GM19324 (cell line): ENCODE measurements at regions not wholly inside any gene's neighbourhood (a gene's known extent, or its start where the extent isn't known, plus 50 kb on each side); places are given as distances from the start of the nearest gene placed in this dataset.
"Not testable (repeated sequence)": the region's sequence is repeated elsewhere in the genome, so short reads cannot be mapped to it uniquely, and the experiment has no call there.

Experiments used
- ATAC-seq: cut with Tn5 transposase; IDR thresholded peaks from one replicate; pipeline ENCODE4 v1.9.1; 2021; ENCODE audit warnings: mild to moderate bottlenecking, moderate library complexity; ENCODE audit not compliant: unreplicated experiment, low FRiP score

- ATAC-seq, result no peak
Measured at GRCh38 chr7:49433794-49434193, 339.6 kb upstream of the VWC2 start.

DNA sequence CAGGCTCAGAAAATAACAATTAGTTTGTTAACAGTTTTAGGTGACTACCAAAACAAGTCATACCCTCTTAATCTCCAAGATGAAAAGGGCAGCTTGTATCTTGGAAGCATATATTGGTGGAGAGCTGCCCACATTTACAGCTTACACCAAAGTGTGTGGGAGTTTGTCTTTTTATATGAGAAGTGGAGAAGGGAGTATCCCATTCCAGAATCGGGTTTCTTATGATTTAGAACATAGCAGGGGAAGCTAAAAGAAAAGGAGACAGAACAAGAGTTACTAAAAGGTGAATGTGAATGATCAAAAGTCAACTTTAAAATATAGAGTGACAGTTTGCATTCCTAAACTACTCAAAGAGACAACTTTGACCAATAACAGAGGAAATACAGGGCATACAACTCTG is 338.6 kb upstream of the VWC2 start:
- no peak for ATAC-seq

DNA sequence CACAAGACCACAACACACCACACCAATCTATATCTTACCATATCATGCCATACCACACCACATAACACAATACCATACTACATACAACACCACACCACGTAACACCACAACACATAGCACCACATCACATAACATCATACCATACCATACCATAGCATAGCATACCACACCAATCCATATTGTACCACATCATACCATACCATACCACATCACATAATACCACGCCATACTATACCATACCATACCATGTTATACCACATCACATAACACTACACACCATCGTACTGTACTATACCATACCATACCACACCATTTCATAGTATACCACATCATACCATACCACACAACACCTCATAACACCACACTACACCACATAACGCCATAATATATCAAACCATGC is 335.2 kb upstream of the VWC2 start:
- ATAC-seq, result no peak

DNA sequence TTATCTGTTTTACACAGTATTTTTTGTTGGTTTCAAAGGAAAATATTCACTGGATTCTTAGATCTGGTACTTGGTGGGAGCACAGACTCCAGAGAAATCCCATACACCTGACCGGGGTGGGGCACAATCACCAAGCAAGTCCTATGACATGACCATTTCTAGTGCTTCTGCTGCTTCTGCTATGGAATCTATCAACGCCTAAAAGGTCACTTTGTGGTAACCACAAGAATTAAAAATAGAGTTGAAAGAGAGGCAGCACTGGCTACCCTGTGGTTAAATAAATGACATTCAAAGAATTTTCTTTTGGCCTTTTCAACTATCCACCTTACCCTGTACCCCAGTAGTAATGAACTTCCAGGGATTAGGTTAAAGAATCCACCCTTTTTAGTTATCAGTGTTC is 329.9 kb upstream of the VWC2 start:
- no peak for ATAC-seq

DNA sequence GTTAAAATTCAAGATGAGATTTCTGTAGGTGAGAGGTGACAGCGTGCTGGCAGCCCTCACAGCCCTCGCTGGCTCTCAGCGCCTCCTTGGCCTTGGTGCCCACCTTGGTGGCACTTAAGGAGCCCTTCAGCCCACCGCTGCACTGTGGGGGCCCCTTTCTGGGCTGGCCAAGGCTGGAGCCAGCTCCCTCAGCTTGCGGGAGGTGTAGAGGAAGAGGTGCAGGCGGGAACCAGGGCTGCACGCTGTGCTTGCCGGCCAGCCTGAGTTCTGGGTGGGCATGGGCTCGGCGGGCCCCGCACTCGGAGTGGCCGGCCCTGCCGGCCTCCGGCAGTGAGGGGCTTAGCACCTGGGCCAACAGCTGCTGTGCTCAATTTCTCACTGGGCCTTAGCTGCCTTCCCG is 320.0 kb upstream of the VWC2 start:
- ATAC-seq, result no peak

DNA sequence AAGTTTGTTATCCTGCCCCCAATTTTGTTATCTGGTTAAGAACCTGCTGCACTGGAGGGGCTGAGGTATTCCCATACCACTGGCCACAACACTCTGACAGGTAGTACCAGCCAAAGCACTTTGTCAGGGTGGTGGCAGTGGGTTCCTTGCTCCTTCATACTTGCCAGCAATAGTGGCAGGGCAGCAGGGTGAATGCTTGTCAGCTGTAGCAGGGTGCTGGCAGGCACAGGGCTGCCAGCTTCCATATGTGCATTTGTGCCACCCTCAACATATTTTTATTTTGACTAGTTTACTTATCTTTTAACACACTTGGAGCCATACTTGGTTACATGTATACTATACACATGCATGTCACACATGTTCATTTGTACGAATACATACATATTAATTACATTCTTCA is 294.0 kb upstream of the VWC2 start:
- ATAC-seq, result no peak

DNA sequence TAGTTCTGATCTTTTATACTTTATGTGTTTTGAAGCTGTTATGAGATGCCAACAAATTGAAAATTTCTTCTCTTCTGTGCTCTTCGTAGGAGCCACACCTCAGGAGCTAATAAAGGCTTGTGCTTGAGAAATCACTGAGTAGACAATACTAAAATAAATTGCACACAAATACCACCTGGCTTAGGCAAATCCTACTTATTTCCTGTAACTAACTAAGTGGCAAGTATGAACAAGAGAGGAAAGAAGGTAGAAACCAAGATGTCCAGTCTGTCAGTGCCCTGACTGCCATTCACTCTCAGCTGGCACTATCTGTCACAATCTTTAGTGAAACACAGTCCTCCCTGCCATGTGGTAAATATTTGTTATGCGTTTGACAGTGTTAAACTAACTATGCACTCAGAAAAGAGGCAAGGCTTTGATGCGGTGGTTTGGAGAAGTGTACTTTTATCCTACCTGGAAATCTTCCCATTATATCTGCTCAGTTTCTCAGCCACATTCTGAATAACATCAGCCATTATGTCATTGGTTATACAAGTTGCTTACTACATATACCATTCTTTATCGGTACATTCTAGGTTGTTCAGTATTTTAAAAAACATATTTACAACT is 293.4 kb upstream of the VWC2 start:
- ATAC-seq, result no peak

DNA sequence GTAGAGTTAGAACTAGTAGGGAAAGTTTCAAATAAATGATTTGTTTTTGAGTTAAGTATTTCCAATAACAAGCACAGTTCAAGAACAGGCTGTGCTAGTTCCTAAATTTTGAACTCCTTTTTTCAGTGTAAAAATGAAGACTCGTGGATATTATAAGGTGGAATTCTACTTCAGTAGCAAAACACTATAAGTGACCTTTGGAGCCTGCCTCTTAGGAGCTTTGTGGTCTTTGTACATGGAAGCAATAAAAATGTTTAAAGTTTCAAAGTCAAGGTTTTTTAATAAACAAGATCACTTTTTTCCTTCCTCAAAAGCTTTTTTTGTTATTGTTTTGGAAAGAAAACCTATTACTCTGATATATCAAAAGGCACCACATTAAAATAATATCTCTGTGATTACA is 292.4 kb upstream of the VWC2 start:
- ATAC-seq, result no peak

DNA sequence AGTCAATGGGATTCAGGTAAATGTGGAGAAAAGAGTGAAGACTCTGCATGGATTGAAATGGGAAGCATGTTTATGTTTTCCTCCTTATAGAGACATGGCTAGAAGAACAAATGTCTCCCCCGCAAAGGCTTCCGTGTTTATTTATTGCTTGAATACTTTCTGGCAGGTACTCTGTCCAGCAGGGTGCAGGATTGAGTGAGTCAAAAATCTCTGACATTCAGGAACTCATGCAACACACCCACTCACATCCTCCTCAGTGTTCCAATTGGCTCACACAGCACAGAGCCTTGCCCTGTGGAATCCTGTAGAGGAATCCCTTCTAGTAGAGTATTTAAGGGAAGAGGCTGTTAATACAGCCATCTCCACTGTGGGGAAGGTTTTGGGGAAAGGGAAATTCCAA is 290.3 kb upstream of the VWC2 start:
- no peak for ATAC-seq

GRCh38 chr7:49486974-49487829 is 286.2 kb upstream of the VWC2 start:
- no peak for ATAC-seq

DNA sequence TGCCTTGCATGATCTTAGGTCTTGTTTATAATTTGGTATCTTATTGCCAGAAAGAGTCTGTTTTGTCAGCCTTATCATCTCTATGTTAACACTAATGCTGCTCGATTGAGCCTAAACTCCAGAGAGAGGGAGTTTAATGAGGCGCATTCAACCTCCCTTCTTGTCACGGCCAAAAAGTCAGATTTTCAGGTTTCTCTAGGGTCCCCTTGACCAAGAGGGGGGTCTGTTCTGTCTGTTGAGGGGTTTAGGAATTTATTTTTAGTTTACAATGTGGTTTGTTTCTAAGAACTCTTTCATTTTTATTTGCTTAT is 285.7 kb upstream of the VWC2 start:
- no peak for ATAC-seq

DNA sequence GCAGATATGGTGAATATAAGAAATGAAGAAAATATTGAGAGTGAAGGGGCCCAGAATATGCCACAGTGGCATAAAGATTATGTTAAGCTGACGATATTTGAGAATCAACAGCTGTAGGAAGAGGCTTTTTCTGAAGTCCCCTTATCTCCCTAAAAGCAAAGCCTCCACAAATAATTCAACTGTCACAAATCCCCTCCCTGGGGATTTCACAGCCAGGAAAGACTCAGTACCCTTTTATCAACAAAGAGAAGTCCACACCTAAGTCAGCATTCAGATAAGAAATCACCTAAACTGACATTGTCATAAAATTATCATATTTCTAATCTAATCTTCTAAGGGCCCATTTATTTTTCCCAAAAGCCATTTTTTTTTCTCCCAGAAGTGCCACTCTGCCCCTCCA is 284.9 kb upstream of the VWC2 start:
- no peak for ATAC-seq

DNA sequence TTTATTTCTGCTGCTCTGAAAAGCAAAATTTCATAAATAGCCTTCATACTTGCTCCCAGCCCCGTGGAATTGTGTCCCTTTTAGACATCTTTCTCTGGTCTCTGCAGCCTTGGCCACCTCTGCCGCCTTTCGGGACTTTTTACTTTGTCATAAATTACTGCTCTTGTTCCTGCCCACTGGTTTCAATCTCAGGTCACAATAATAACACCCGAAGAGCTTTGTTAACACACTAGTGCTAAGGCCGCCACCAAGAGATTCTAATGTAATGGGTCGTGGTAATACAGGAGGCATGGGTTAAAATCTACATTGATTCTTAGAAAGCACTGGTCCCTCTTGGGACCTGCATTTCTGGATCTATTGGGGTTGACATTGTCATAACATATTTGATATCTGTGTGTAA is 276.0 kb upstream of the VWC2 start:
- ATAC-seq, result no peak

- no peak for ATAC-seq
Measured at GRCh38 chr7:49500741-49501140, 272.7 kb upstream of the VWC2 start.

DNA sequence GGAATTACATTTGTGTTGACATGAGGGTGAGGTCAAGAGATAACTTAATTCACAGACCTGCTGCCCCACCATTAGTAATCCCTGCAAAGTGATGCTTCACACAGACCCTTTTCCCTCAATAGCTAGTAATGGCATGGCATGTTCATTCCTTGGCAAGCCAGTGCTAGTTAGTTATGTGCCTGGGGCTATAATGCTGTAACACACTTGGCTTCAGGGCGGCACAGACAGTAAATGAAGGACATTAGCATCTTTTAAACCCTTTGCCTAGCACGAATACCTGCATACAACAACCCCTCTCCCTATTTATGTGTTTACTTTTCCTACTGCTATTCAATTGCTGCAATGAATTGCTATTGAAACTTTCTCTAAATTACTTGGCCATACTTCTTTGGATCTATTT is 266.2 kb upstream of the VWC2 start:
- ATAC-seq, result not testable (repeated sequence)

DNA sequence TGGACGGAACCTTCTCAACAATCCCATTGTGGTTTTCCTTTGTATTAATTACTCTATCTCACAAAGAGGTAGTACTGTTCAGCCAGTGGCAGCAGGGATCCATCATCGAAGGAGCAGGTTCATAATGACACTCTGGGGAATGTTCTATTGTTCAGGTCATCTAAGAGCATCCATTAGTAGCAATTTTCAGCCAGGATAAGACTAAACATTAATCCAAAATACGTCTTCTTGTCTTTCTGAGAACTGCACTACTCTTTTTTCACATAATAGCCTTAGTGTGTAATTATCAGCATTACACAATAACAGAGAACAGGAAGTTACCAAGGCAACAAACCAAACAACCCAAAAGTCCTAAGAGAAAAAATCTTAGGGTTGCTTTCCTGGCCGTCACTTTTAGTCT is 259.5 kb upstream of the VWC2 start:
- ATAC-seq, result no peak

DNA sequence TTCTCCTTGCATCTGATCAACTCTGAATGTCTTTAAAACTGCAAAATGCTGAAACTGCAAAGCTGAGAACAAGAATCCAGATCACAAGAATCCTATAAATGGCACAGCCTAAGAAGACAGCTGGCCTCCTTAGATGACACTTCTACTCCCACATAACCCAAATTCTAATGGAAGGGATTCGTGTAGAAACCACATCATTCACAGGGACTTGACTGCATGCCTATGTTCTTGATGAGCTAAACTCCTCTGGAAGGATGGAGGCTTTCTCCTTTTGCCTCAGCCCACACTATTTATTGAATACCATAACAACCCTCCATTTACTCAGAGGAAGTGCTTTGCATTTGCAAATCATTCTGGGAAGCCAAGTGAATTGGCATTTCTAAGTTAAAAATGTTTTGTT is 252.5 kb upstream of the VWC2 start:
- ATAC-seq, result no peak

DNA sequence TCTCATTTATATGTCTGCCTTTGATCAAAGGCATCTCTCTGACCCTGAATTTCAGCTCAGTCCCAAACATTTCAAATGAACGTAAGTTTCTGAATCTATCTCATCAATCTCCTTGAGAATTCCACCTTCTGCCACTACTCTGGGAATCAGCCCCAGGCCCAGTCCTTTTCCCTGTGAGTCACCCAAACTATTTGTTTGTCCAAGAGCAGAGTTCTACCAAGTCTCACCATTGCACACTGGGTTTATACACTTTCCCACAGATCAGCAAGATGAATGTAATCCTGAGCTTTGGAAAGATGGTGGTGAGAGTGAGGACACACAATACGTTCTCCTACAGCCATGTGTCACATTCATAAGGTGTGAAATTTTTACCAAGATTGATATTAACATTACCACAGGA is 251.3 kb upstream of the VWC2 start:
- ATAC-seq, result no peak

DNA sequence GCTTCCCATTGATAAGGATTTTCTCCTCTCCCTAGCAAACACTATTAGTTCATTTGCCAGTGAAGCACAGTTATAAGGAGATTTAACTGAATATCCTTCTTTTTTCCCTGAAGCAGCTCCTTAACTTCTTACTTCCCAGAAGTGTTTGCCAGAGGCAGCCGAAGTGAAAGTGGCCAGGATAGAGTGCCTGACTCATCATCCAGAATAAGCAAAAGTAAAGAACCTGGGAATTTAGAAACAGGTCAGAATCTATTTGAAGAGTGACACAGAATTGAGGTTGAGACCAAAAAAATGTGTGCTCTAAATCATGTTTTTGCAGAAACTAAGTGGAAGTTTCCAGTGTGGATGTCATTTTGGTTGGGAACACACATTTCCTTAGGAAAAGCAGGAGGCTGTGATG is 249.6 kb upstream of the VWC2 start:
- ATAC-seq, result no peak

DNA sequence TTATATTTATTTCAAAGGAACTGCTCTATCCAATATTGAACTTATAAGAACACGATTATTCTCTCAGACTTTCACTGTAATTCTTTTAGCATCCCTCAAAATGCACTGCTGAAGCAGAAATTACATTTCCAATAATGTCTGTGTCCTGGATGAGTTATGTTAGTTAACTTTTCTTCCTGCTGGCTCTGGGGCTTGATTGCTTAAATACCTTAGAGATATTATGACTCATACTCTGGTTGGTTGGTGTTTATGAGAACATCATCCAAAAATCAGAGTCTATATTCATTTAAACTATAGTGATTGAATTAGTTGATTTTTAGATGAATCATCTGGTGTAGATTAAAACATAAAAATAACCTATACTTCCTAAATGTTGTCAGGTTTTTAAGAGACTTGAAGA is 246.3 kb upstream of the VWC2 start:
- no peak for ATAC-seq

- no peak for ATAC-seq
Measured at GRCh38 chr7:49530481-49530880, 243.0 kb upstream of the VWC2 start.

DNA sequence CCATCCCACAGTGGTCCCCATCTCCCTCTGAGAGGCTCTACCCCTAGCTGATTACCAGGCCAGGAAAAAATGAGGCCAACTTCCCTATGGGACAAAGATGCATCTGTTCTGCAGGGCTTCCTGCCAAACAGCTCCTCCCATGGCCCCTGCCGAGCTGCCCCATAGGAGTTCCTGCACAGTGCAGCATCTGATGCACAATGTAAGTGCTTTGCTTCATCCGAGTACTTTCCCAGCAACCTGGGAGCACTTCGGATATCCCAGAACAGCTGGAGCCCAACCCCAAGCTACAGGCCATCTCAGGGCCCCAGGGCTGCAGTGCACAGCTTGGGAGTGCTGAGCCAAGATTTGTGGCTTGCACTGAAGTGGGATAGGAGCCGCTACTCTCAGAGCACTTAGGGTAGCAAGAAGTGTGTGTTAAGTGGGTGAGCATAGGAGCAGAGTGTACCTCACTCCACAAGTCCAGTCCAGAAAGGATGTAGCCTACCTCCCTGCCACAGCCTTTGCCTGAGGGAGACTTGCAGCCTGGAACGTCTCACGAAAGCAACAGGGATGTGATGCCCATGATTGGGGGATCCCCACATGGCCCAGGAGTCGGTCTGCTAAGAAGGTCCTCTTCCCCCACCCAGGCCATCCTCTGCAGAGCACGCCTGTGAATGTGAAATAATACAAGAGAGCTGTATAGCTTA is 209.6 kb upstream of the VWC2 start:
- ATAC-seq, result no peak
